ENCODE measurements at regions not wholly inside any gene's neighbourhood (a gene's known extent, or its start where the extent isn't known, plus 50 kb on each side); places are given as distances from the start of the nearest gene placed in this dataset.

GRCh38 chr2:60104514-60105505 is 448.6 kb downstream of the BCL11A start:
- H3K27me3 Mint-ChIP-seq (ENCODE audit: insufficient read depth) = no peaks in the 10 kb centered on the region
- H3K27ac Mint-ChIP-seq = no peak overlapping the region
- 0 out of 2 replicates have a peak, but pooled peaks cover 4% of the 10 kb centered on the region for H3K36me3 Mint-ChIP-seq (ENCODE audit: low read depth)
- peaks cover 20% of the 10 kb centered on the region for H3K9me3 Mint-ChIP-seq
- H3K4me1 Mint-ChIP-seq (ENCODE audit: low read depth) = no peaks in the 10 kb centered on the region
- TF ChIP-seq CTCF (IDR thresholded peaks at IDR 0.05) = no peak
- H3K4me3 Mint-ChIP-seq = no peak overlapping the region
- DNase-seq = no peak

GRCh38 chr2:60100034-60100433 is 453.4 kb downstream of the BCL11A start:
- no peak overlapping the region for H3K4me3 Mint-ChIP-seq
- DNase-seq = no peak

GRCh38 chr2:60098996-60099395 is 454.5 kb downstream of the BCL11A start:
- H3K4me1 Mint-ChIP-seq (ENCODE audit: low read depth) = no peaks in the 10 kb centered on the region
- DNase-seq = no peak
- peaks cover 1% of the 10 kb centered on the region for H3K27me3 Mint-ChIP-seq (ENCODE audit: insufficient read depth)
- peaks cover 28% of the 10 kb centered on the region for H3K9me3 Mint-ChIP-seq
- H3K4me3 Mint-ChIP-seq = no peak overlapping the region
- no peak overlapping the region for H3K27ac Mint-ChIP-seq
- H3K36me3 Mint-ChIP-seq (ENCODE audit: low read depth) = no peaks in the 10 kb centered on the region
- no peak for TF ChIP-seq CTCF (IDR thresholded peaks at IDR 0.05)

More at GRCh38 chr2:60100034-60100433, 453.4 kb downstream of the BCL11A start:
- peaks cover 1% of the 10 kb centered on the region for H3K27me3 Mint-ChIP-seq (ENCODE audit: insufficient read depth)
- TF ChIP-seq CTCF (IDR thresholded peaks at IDR 0.05) = no peak
- no peak overlapping the region for H3K27ac Mint-ChIP-seq
- no peaks in the 10 kb centered on the region for H3K4me1 Mint-ChIP-seq (ENCODE audit: low read depth)
- no peaks in the 10 kb centered on the region for H3K36me3 Mint-ChIP-seq (ENCODE audit: low read depth)
- peaks cover 28% of the 10 kb centered on the region for H3K9me3 Mint-ChIP-seq

GRCh38 chr2:60097298-60097697 is 456.2 kb downstream of the BCL11A start:
- Mint-ChIP-seq H3K9me3 (peaks cover 35% of the 10 kb centered on the region), H3K4me1 (ENCODE audit: low read depth) (no peaks in the 10 kb centered on the region), H3K4me3 (no peak overlapping the region), H3K27ac (no peak overlapping the region), H3K36me3 (ENCODE audit: low read depth) (no peaks in the 10 kb centered on the region), H3K27me3 (ENCODE audit: insufficient read depth) (peaks cover 1% of the 10 kb centered on the region)
- DNase-seq = no peak
- no peak for TF ChIP-seq CTCF (IDR thresholded peaks at IDR 0.05)

GRCh38 chr2:60096556-60096955 is 456.9 kb downstream of the BCL11A start:
- Mint-ChIP-seq H3K27ac (no peak overlapping the region), H3K4me3 (no peak overlapping the region), H3K4me1 (ENCODE audit: low read depth) (no peaks in the 10 kb centered on the region), H3K27me3 (ENCODE audit: insufficient read depth) (peaks cover 1% of the 10 kb centered on the region), H3K9me3 (peaks cover 43% of the 10 kb centered on the region), H3K36me3 (ENCODE audit: low read depth) (no peaks in the 10 kb centered on the region)
- no peak for DNase-seq
- TF ChIP-seq CTCF (IDR thresholded peaks at IDR 0.05) = no peak

Data from HFFc6 (cell line).